NCI-H748 treated with DMSO at 0.1 percent for 48 hours (cell line): ENCODE measurements at regions not wholly inside any gene's neighbourhood (a gene's known extent, or its start where the extent isn't known, plus 50 kb on each side); places are given as distances from the start of the nearest gene placed in this dataset.

Source experiments
- DNase-seq: peaks from one replicate; lab custom pipeline; 2025; lab: John Stamatoyannopoulos, UW

GRCh38 chr5:40385544-40385943 lies 294.2 kb upstream of the PTGER4 start:
- no peak for DNase-seq

GRCh38 chr5:40384782-40385390 lies 294.8 kb upstream of the PTGER4 start:
- no peak for DNase-seq

- no peak for DNase-seq
Measured at GRCh38 chr5:40383749-40384651, 295.7 kb upstream of the PTGER4 start.

GRCh38 chr5:40381676-40382363 lies 297.9 kb upstream of the PTGER4 start:
- DNase-seq, result no peak

GRCh38 chr5:40381016-40381415 lies 298.7 kb upstream of the PTGER4 start:
- no peak for DNase-seq

GRCh38 chr5:40378396-40379177 lies 301.1 kb upstream of the PTGER4 start:
- no peak for DNase-seq

- no peak for DNase-seq
Measured at GRCh38 chr5:40376566-40376965, 303.1 kb upstream of the PTGER4 start.

- DNase-seq, result no peak
Measured at GRCh38 chr5:40374853-40375252, 304.9 kb upstream of the PTGER4 start.

GRCh38 chr5:40368200-40368599 lies 311.5 kb upstream of the PTGER4 start:
- no peak for DNase-seq

- no peak for DNase-seq
Measured at GRCh38 chr5:40367255-40367654, 312.5 kb upstream of the PTGER4 start.

GRCh38 chr5:40365342-40366330 lies 314.1 kb upstream of the PTGER4 start:
- DNase-seq, result no peak

GRCh38 chr5:40364441-40364840 lies 315.3 kb upstream of the PTGER4 start:
- DNase-seq, result no peak

GRCh38 chr5:40361378-40361777 lies 318.3 kb upstream of the PTGER4 start:
- no peak for DNase-seq

GRCh38 chr5:40360685-40361084 lies 319.0 kb upstream of the PTGER4 start:
- DNase-seq, result no peak

- DNase-seq, result no peak
Measured at GRCh38 chr5:40359832-40360231, 319.9 kb upstream of the PTGER4 start.

- DNase-seq, result no peak
Measured at GRCh38 chr5:40359093-40359492, 320.6 kb upstream of the PTGER4 start.

GRCh38 chr5:40356248-40356647 lies 323.5 kb upstream of the PTGER4 start:
- no peak for DNase-seq

GRCh38 chr5:40355846-40356245 lies 323.9 kb upstream of the PTGER4 start:
- DNase-seq, result no peak

GRCh38 chr5:40355181-40355580 lies 324.5 kb upstream of the PTGER4 start:
- no peak for DNase-seq

- no peak for DNase-seq
Measured at GRCh38 chr5:40354171-40354570, 325.5 kb upstream of the PTGER4 start.

GRCh38 chr5:40353442-40353841 lies 326.3 kb upstream of the PTGER4 start:
- no peak for DNase-seq
